RWPE2 (cell line): ENCODE measurements at regions not wholly inside any gene's neighbourhood (a gene's known extent, or its start where the extent isn't known, plus 50 kb on each side); places are given as distances from the start of the nearest gene placed in this dataset.

Source experiments
- ATAC-seq: fragments of 200-7000 bp; cut with Tn5 transposase; 3 replicates; pipeline ENCODE4 v1.9.1; 2021; ENCODE audit warnings: low read depth
- DNase-seq: peaks from one replicate; pipeline ENCODE4 v3.0.0-alpha.2; 2020; ENCODE audit warnings: low spot score
- H3K27ac ChIP-seq: fragments of 450-650 bp; 2 replicates; pipeline ENCODE4 v1.5.1; 2017; ENCODE audit warnings: mild to moderate bottlenecking; ENCODE audit not compliant: poor library complexity, severe bottlenecking
- H3K27me3 ChIP-seq: fragments of 250-450 bp; sonication (Bioruptor Pico); 2 replicates; pipeline ENCODE4 v1.5.1; 2021; ENCODE audit warnings: mild to moderate bottlenecking, moderate library complexity; ENCODE audit not compliant: insufficient read depth, poor library complexity, severe bottlenecking
- H3K36me3 ChIP-seq: fragments of 250-450 bp; sonication (Bioruptor Pico); 2 replicates; pipeline ENCODE4 v1.5.1; 2020; ENCODE audit warnings: low read depth, mild to moderate bottlenecking, moderate library complexity
- H3K4me1 ChIP-seq: fragments of 250-450 bp; sonication (Bioruptor Pico); 2 replicates; pipeline ENCODE4 v1.5.1; 2021; ENCODE audit warnings: mild to moderate bottlenecking, moderate library complexity; ENCODE audit not compliant: insufficient read depth, poor library complexity, severe bottlenecking
- H3K4me3 ChIP-seq: fragments of 250-450 bp; sonication (Bioruptor Pico); 2 replicates; pipeline ENCODE4 v1.5.1; 2021; ENCODE audit warnings: mild to moderate bottlenecking, moderate library complexity; ENCODE audit not compliant: severe bottlenecking
- H3K9me3 ChIP-seq: fragments of 250-450 bp; sonication (Bioruptor Pico); 2 replicates; pipeline ENCODE4 v1.5.1; 2021; ENCODE audit warnings: mild to moderate bottlenecking, moderate library complexity; ENCODE audit not compliant: severe bottlenecking
- CTCF ChIP-seq: fragments of 450-650 bp; IDR thresholded peaks from one replicate; pipeline ENCODE4 v1.5.1; 2017; ENCODE audit warnings: mild to moderate bottlenecking, moderate library complexity; ENCODE audit not compliant: poor library complexity, severe bottlenecking

GRCh38 chr6:44011350-44011920 is 115.8 kb downstream of the MRPL14 start:
- Histone ChIP-seq H3K27me3 (no peaks in the 10 kb centered on the region), H3K36me3 (no peaks in the 10 kb centered on the region), H3K27ac (peak overlapping the region; percentile 84), H3K4me3 (no peak overlapping the region), H3K4me1 (peaks cover 28% of the 10 kb centered on the region), H3K9me3 (peaks cover 11% of the 10 kb centered on the region)
- DNase-seq = peak; percentile 2
- ATAC-seq = no peak
- no peak for TF ChIP-seq CTCF

GRCh38 chr6:44010411-44011349 is 116.6 kb downstream of the MRPL14 start:
- Histone ChIP-seq H3K9me3 (peaks cover 11% of the 10 kb centered on the region), H3K4me1 (peaks cover 25% of the 10 kb centered on the region), H3K36me3 (no peaks in the 10 kb centered on the region), H3K27me3 (no peaks in the 10 kb centered on the region), H3K27ac (peak overlapping the region; percentile 84), H3K4me3 (no peak overlapping the region)
- ATAC-seq (peak; percentile 75), DNase-seq (peak; percentile 82)
- no peak for TF ChIP-seq CTCF

DNA sequence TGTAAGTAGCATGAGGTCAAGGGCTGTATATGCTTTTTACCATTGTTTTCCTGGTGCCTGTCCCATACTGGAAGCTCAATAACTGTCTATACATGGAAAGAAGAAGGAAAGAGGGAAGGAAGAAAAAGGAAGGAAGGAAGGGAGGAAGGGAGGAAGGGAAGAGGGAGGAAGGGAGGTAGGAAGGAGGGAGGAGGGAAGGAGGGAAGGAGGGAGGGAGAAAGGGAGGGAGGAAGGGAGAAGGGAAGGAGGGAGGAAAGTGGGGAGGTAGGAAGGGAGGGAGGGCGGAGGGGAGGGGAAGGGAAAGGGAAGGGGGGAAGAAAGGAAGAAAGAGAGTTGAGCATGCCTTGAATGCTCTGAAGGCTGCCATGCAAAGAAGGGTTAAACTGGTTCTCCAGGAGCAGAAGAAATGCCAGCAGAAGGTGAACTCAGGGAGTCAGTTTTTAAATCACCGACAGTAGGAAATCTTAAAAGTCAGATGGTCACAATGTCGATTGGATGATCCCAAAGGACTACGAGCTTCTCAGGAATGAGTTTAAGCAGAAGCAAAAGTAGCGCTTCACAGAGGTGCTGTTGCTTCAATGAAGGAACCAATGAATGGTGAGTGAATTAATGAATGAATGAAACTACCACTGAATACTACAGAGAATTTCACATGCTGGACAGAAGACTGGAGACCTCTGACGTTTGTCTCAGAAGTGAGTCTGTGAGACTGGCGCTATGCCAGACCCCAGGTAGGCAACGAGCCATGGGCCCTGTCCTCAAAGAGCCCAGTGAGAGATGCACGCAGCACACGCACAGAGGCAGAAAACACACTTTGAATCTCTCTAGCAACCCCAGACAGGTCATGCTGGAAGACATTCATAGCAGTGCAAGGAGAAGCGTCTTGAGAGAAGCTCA is 117.6 kb downstream of the MRPL14 start:
- TF ChIP-seq CTCF = no peak
- DNase-seq = peak; percentile 38
- H3K9me3 ChIP-seq = peaks cover 11% of the 10 kb centered on the region
- H3K36me3 ChIP-seq = no peaks in the 10 kb centered on the region
- H3K4me1 ChIP-seq = peaks cover 25% of the 10 kb centered on the region
- no peaks in the 10 kb centered on the region for H3K27me3 ChIP-seq
- H3K4me3 ChIP-seq = no peak overlapping the region
- H3K27ac ChIP-seq = peak overlapping the region; percentile 84
- ATAC-seq = no peak

DNA sequence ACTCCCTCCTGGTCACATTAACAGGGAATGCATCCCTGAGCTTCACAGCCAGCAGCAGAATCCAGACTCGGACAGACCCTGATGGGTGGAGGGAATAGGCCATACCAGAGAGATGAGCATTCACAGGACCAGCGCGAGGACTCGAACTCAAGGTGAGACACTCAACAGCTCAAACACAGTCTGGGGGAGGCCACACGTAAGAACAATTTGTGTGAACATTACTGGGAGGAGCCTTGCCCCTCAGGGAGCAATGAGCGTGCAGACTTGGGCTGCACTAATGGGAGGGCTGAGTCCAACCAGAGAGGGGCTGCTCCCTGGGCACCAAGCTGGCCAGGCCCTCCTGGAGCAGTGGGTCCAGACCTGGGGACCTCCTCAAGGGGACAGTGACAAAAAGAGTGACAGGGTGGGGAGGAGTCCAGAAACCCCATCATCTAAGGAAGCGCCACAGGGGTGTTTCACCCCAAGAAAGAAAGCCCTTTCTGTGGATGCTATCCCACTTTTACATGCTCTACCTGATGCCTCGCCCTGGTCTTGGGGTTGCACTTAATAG is 118.4 kb downstream of the MRPL14 start:
- H3K27ac ChIP-seq = no peak overlapping the region
- TF ChIP-seq CTCF = no peak
- H3K4me1 ChIP-seq = peaks cover 25% of the 10 kb centered on the region
- H3K9me3 ChIP-seq = peaks cover 11% of the 10 kb centered on the region
- H3K4me3 ChIP-seq = no peak overlapping the region
- no peaks in the 10 kb centered on the region for H3K36me3 ChIP-seq
- ATAC-seq = no peak
- DNase-seq = peak; percentile 27
- no peaks in the 10 kb centered on the region for H3K27me3 ChIP-seq
